ENCODE measurements at regions not wholly inside any gene's neighbourhood (a gene's known extent, or its start where the extent isn't known, plus 50 kb on each side); places are given as distances from the start of the nearest gene placed in this dataset.

GRCh38 chr2:106959975-106960682 is 74.2 kb upstream of the ST6GAL2 start:
- no peak overlapping the region for H4K91ac ChIP-seq (ENCODE audit: insufficient read length, low read depth, low read length)
- Mint-ChIP-seq H3K4me1 (peaks cover 0 to 6% of the 10 kb centered on the region in 2 experiments; a peak in 1 of 4 replicates), H3K27ac (no peak overlapping the region), H3K4me3 (no peak overlapping the region), H3K36me3 (ENCODE audit: insufficient read depth in 1 of 3, low read depth in 3 of 3) (no peaks in the 10 kb centered on the region), H3K9me3 (no peaks in the 10 kb centered on the region), H3K27me3 (ENCODE audit: low read depth) (no peaks in the 10 kb centered on the region; the same call in 1 of the 2 replicates)
- H3K56ac ChIP-seq (ENCODE audit: insufficient read length, low read depth, low read length), result no peak overlapping the region
- H4K8ac ChIP-seq (replicated peaks; ENCODE audit: insufficient read length, low read depth, low read length), result no peak overlapping the region
- H3K4ac ChIP-seq (ENCODE audit: low read depth, low read length), result no peak overlapping the region
- H3T11ph ChIP-seq (ENCODE audit: low read length), result no peak overlapping the region
- H2BK20ac ChIP-seq (ENCODE audit: low read depth, low read length, poor library complexity, severe bottlenecking), result no peak overlapping the region
- no peaks in the 10 kb centered on the region for H3K4me1 ChIP-seq (ENCODE audit: insufficient read depth, low read length)
- DNase-seq, result no peak
- no peak overlapping the region for H2AFZ ChIP-seq (ENCODE audit: low read length)
- no peak overlapping the region for H2BK15ac ChIP-seq (ENCODE audit: low read depth, low read length)
- no peak overlapping the region for H3K14ac ChIP-seq (ENCODE audit: insufficient read depth, low read length)
- no peak for TF ChIP-seq CTCF (conservative IDR thresholded peaks at IDR 0.05)
- H3K79me2 ChIP-seq (ENCODE audit: insufficient read depth, low read length), result no peaks in the 10 kb centered on the region
- H3K9me3 ChIP-seq (ENCODE audit: control insufficient read depth, low read depth, low read length), result no peaks in the 10 kb centered on the region
- H3K23me2 ChIP-seq (ENCODE audit: insufficient read length, low read depth, low read length, poor library complexity, severe bottlenecking), result no peaks in the 10 kb centered on the region
- no peak overlapping the region for H2BK5ac ChIP-seq (ENCODE audit: insufficient read length, low read length)
- no peak overlapping the region for H2AK5ac ChIP-seq (ENCODE audit: insufficient read length, low read length)
- H3K27ac ChIP-seq (ENCODE audit: insufficient read length, low read depth, low read length), result no peak overlapping the region
- no peak overlapping the region for H2BK120ac ChIP-seq (ENCODE audit: low read depth, low read length, poor library complexity, severe bottlenecking)
- H2BK12ac ChIP-seq (ENCODE audit: insufficient read length, low read depth, low read length), result no peak overlapping the region
- H3K9ac ChIP-seq (ENCODE audit: extremely low read depth, insufficient read length, low read length), result no peak overlapping the region
- no peak overlapping the region for H3K4me2 ChIP-seq (ENCODE audit: insufficient read depth, insufficient read length, low read length)
- no peak overlapping the region for H4K5ac ChIP-seq (ENCODE audit: insufficient read length, low read depth, low read length)
- no peak overlapping the region for H3K23ac ChIP-seq (ENCODE audit: insufficient read length, low read depth, low read length)
- no CpG with 5 or more reads among the region's 1 CpG for WGBS (ENCODE audit: extremely low coverage, insufficient read length, low lambda C conversion rate)
- no peaks in the 10 kb centered on the region for H4K20me1 ChIP-seq (ENCODE audit: control insufficient read depth, insufficient read depth, insufficient read length)
- no peak overlapping the region for H3K18ac ChIP-seq (ENCODE audit: insufficient read length, low read depth, low read length)
- H3K79me1 ChIP-seq (ENCODE audit: insufficient read depth, low read depth, low read length, poor library complexity, severe bottlenecking), result no peaks in the 10 kb centered on the region
- no peaks in the 10 kb centered on the region for H3K27me3 ChIP-seq (ENCODE audit: insufficient read depth, low read length)

All from H9 (cell line).